ENCODE measurements at regions not wholly inside any gene's neighbourhood (a gene's known extent, or its start where the extent isn't known, plus 50 kb on each side); places are given as distances from the start of the nearest gene placed in this dataset.

GRCh38 chr18:61222206-61222605 is 111.0 kb upstream of the CDH20 start:
- TF ChIP-seq, protein P1, sequence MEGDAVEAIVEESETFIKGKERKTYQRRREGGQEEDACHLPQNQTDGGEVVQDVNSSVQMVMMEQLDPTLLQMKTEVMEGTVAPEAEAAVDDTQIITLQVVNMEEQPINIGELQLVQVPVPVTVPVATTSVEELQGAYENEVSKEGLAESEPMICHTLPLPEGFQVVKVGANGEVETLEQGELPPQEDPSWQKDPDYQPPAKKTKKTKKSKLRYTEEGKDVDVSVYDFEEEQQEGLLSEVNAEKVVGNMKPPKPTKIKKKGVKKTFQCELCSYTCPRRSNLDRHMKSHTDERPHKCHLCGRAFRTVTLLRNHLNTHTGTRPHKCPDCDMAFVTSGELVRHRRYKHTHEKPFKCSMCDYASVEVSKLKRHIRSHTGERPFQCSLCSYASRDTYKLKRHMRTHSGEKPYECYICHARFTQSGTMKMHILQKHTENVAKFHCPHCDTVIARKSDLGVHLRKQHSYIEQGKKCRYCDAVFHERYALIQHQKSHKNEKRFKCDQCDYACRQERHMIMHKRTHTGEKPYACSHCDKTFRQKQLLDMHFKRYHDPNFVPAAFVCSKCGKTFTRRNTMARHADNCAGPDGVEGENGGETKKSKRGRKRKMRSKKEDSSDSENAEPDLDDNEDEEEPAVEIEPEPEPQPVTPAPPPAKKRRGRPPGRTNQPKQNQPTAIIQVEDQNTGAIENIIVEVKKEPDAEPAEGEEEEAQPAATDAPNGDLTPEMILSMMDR (IDR thresholded peaks at IDR 0.05), result no peak
- peaks cover 8% of the 10 kb centered on the region for H3K9me3 Mint-ChIP-seq
- no peaks in the 10 kb centered on the region for H3K27me3 Mint-ChIP-seq (ENCODE audit: low read depth, poor library complexity)
- no peak for DNase-seq
- no peak overlapping the region for H3K27ac Mint-ChIP-seq
- H3K36me3 Mint-ChIP-seq (ENCODE audit: low read depth), result no peaks in the 10 kb centered on the region
- no peaks in the 10 kb centered on the region for H3K4me1 Mint-ChIP-seq
- no peak overlapping the region for H3K4me3 Mint-ChIP-seq

- Mint-ChIP-seq H3K4me1 (no peaks in the 10 kb centered on the region), H3K9me3 (peaks cover 8% of the 10 kb centered on the region), H3K27me3 (ENCODE audit: low read depth, poor library complexity) (peaks cover 2% of the 10 kb centered on the region), H3K4me3 (no peak overlapping the region), H3K36me3 (ENCODE audit: low read depth) (no peaks in the 10 kb centered on the region), H3K27ac (no peak overlapping the region)
- TF ChIP-seq, protein P1 (IDR thresholded peaks at IDR 0.05), result no peak
- DNase-seq, result no peak
These were observed 107.9 kb upstream of the CDH20 start for GRCh38 chr18:61225336-61225735.

DNA sequence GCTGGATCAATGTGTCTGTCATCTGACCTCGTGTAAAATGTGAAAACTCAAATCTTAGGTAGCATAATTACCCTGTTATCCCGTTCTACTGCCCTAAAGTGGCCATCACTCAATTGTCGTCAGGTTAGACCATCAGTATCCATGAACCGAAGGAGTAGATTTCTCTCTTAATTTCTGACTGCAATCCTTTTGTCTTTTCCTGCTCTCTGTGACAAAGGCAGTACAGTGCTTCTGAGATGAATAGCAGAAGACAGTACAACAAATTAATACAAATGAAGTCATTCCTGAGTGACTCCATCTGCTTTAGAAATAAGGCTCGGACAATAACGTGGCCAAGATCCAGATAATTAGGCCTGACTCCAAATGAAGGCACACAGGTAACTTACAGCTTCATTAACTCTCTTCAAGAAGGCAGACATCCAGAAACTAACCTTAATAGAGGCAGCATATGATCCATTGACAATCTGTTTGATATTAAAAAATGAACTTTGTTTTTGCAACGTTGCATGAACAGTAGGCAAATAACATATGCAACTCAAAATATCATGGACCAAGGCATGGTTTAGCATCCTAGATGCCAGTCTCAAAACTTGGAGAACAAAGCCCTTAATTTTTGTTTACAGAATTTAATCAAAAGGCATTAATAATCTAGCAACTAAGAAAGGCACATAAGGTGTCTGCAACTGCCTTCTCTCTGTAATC is 96.7 kb upstream of the CDH20 start:
- Mint-ChIP-seq H3K9me3 (no peaks in the 10 kb centered on the region), H3K27ac (no peak overlapping the region), H3K27me3 (ENCODE audit: low read depth, poor library complexity) (no peaks in the 10 kb centered on the region), H3K4me3 (no peak overlapping the region), H3K4me1 (no peaks in the 10 kb centered on the region), H3K36me3 (ENCODE audit: low read depth) (no peaks in the 10 kb centered on the region)
- DNase-seq, result no peak
- TF ChIP-seq, protein P1 (IDR thresholded peaks at IDR 0.05), result no peak

DNA sequence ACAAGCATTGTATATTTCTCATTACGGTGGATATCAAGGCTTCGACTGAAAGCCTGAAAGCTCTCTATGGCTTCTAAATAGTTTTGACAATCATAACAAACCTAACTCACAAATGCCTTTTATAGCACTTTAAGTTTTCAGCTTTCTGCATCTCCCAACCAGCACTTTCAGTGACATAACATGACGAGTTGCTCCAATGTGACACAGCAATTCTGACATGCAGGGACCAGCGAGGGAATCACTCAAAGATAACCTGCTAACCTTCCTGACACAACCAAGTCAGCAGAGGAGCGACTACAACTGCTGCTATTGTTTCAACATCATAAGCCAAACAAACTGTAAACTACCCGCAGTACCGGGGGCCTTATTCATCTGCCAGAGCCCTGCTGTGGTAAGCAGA is 95.7 kb upstream of the CDH20 start:
- no peak for DNase-seq
- Mint-ChIP-seq H3K36me3 (ENCODE audit: low read depth) (no peaks in the 10 kb centered on the region), H3K27ac (no peak overlapping the region), H3K4me3 (no peak overlapping the region), H3K4me1 (no peaks in the 10 kb centered on the region), H3K27me3 (ENCODE audit: low read depth, poor library complexity) (no peaks in the 10 kb centered on the region), H3K9me3 (no peaks in the 10 kb centered on the region)
- TF ChIP-seq, protein P1 (IDR thresholded peaks at IDR 0.05), result no peak

DNA sequence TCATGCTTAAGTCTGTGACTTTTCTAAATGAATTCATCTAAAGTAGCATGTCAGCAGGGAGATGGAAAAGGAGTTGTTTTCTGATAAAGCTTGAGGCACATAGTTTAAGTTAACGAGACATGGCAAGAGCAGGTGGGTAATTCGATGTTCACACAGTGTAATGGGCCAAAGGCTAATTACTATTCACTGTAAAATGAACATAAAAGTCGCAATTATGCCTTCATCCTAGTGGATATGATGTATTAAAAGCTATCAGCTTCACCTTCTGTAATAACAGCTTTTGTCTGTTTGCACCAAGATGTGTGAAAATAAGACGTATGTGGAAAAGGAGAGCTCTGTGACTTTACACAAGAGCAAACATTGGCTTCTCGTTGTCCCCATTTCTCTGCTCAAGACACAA is 94.2 kb upstream of the CDH20 start:
- Mint-ChIP-seq H3K27ac (no peak overlapping the region), H3K27me3 (ENCODE audit: low read depth, poor library complexity) (no peaks in the 10 kb centered on the region), H3K4me1 (no peaks in the 10 kb centered on the region), H3K4me3 (no peak overlapping the region), H3K36me3 (ENCODE audit: low read depth) (no peaks in the 10 kb centered on the region), H3K9me3 (no peaks in the 10 kb centered on the region)
- TF ChIP-seq, protein P1 (IDR thresholded peaks at IDR 0.05), result no peak
- DNase-seq, result no peak

GRCh38 chr18:61241260-61241853 is 91.9 kb upstream of the CDH20 start:
- Mint-ChIP-seq H3K36me3 (ENCODE audit: low read depth) (no peaks in the 10 kb centered on the region), H3K27ac (no peak overlapping the region), H3K9me3 (no peaks in the 10 kb centered on the region), H3K4me1 (no peaks in the 10 kb centered on the region), H3K4me3 (no peak overlapping the region), H3K27me3 (ENCODE audit: low read depth, poor library complexity) (no peaks in the 10 kb centered on the region)
- TF ChIP-seq, protein P1 (IDR thresholded peaks at IDR 0.05), result no peak
- DNase-seq, result no peak
